ENCODE measurements at regions not wholly inside any gene's neighbourhood (a gene's known extent, or its start where the extent isn't known, plus 50 kb on each side); places are given as distances from the start of the nearest gene placed in this dataset.

DNA sequence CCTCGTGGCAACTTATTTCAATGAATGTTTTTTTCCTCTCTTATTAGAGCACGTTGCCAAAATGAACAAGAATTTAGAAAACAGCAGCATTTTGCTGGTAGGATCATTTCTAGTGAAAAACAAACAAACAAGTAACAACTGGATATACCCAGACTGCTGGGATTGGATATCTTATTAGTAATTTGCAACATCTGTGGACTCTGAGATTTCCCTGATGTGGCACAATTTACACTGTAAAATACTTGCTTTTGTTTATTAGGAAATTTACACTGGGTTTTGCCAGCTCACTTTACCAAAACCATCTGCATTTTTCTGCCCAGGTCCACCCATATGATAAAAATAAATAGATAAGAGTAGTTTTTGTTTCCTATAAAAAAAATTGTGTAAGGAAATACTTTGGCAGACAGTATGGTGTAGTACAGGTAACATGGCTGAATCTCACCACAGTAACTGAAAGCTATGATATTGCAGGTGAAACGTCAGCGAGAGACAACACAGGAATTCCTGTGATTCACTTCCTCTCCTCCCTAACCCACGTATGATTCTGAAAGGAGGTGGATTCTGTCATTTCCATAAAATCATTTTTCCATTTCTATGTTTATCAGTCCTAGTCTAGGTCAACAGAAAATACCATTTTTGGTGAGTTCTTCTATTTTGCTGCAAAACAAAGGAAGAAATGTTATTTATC lies 176.2 kb upstream of the NOVA1 start:
- no peak for DNase-seq

DNA sequence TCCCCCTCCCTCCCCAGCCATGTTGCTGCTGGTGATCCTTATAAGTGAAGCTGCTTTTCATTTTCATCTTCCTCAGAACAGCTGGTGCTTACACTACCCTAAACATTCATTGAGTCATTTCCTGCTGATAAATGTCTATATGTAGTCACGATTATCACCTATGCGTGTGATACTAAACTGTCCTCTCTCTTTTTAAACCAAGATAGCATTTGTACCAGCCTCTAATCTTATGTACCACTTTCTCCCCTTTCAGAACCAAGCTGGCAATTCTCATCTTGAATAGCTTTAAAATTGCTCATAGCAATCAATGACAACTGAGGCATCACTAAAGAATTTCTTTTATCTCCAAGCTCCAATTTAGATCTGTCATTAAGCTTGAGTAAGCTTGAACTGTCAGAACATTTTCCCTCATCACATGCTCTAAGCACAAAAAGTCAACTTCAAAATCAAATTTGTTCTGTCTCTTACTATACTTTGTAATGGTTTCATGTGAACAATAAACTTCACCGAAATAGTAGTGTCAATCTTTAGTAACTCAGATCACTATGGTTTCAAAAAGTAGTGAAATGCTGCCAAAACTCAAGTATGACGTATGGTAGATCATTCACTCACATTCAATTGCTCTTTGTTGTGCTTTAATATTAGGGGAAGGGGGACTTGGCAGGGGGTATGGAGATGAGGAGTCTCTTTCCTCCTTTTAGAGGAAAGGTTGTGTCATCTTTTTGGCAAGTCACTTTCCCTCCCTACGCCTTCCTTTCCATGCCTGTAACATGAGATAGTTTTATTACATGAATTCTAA lies 178.1 kb upstream of the NOVA1 start:
- DNase-seq, result no peak

- DNase-seq, result no peak
These were observed 193.4 kb upstream of the NOVA1 start for GRCh38 chr14:26791117-26791806.

- no peak for DNase-seq
These were observed 196.9 kb upstream of the NOVA1 start for GRCh38 chr14:26794731-26795130.

DNA sequence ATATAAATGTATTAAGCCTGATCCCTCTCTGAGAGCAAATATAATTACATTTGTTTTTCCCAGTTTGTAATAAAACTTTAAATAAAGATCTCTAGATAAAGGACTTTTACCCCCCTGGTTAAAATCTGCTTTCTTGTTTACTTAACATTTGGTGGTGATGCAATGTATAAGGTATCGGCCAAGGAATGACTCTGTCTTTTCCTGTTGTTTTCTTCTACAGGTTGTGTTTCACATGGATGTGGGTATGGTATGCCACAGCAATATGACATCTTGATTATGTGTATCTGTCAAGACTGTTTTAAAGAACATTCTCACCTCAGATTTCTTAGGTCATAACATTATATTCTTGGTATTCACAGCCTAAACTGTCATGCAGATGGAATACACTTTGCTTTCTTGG lies 210.6 kb upstream of the NOVA1 start:
- no peak for DNase-seq

DNA sequence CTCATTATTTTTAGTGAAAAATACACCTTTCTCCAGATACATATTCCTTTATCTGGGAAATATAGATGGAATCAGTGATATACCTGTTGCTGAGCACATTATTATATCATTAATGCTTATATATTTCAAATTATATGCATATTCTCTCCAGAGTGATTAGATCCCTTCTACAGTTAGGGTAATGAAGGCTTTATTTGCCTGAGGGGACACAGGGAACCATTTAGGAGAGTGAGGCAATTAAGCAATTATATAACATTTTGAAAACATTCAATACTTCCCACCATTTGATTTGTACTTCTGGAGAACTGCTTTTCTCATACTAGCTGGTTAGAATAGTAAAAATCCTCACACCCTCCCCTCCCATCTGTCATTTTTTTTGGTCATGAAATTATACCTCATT lies 212.8 kb upstream of the NOVA1 start:
- DNase-seq, result no peak

GRCh38 chr14:26811756-26812305 lies 214.0 kb upstream of the NOVA1 start:
- DNase-seq, result no peak

DNA sequence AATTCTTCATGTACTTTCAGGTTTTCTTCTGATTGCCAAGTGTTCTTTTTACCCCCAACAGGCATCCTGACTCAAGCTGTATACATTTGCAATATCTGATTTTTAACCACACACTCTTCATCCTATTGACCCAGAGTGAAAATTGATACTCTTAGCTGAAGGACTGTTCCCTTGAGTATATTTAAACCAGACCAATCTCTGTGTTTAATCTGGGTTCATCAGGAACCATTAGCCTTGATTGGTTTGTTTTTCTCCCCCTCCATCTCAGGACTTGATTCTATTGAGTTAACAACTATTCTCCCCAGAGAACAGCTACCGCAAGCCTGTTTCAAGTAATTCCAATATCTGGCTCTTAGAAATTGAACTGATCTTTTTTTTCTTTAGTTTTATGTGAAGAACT lies 222.3 kb upstream of the NOVA1 start:
- DNase-seq, result no peak

DNA sequence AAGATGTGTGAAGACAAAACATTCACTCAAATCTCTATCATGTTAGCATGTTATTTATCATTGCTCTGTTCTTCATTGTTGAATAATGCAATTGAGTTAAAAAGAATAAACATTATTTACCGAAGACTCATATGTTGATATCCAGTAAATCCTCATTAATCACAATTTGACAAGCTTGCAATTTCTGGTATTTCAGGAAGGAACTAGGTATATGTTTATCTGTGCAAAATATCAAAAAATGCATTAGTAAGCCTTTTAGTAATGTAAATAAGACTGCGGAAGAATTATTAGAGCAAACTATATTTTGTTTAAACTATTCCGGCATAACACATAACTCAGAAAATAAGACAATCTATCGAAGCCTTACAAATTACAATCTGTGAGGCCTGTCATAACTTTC lies 222.7 kb upstream of the NOVA1 start:
- DNase-seq, result no peak

DNA sequence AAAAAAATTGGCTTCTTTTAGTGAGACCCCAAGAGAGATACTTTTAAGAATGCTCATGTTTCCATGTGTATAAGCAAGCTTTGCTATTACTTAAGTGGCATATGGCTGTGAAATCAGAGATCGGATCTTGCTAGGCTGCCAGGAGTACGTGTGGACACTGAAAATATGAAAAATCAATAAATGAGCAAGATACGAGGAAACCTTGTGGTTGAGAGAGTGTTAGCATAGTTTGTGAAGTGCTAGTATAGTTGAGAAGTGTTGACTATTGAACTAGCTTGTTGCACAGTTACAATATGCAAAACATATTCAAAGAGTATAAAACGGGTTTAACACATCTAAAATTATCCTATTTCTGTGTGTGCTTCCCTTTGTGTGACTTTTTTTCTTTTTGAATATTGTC lies 230.9 kb upstream of the NOVA1 start:
- DNase-seq, result no peak

DNA sequence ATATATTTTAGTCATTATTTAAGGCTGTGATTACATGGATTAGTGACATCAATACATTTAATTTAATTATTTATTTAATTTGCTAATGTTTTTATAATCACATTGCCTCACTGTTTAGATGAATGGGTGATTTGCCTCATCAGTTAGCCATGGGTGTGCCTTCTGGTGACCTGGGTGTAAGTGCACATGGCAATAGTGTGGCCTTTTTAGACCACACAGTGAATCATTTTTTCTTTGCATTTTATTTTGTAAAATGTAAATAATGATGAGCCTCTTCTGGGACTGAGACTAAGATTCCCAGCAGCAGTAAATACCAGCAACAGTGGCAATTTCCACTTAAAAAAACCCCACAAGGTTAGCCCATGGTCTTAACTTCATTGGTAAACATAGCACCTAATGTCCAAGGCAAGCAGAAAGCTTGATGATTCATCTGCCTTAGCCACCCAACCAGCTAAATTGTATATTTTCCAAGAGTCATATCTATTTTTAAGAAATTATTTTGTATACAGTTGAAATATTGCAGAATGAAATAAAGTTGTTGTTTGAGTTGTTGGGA lies 235.9 kb upstream of the NOVA1 start:
- DNase-seq, result no peak

- DNase-seq, result no peak
These were observed 238.2 kb upstream of the NOVA1 start for GRCh38 chr14:26835979-26836570.

DNA sequence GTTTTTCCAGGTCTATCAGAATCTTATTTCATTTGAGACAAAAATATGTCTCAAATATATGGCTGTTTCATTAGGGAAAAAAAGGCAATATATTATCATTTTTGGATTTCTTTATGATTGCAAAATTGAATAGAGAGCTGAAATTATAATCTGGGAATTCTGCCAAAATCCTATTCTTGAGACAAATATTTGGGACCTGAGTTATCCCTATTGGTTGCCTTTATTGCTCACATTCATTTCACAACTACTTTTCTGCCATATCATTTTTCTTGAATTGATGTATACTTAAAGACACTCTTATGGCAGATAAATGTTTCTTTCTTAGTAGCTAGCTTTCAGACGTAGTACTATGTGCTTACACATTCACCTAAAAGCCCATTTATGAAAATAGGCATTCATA lies 241.6 kb upstream of the NOVA1 start:
- no peak for DNase-seq

DNA sequence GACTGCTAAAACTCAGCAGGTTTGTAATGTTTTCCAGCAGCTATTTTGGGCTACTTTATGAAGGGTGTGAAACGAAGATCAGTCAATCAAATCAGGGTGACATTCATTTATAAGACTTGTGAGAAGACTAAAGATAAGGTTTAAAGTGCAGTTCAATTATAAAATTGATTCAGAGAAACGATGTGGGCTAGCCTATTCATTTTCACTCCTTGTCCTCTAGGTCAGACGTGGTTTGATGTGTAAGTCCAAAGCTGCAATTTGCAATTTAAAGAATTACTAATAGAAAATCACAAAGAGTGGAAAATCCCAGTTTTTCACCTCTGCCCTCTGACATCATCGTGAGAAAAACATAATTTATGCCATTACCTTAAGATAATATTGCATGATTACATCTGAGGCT lies 243.5 kb upstream of the NOVA1 start:
- no peak for DNase-seq

GRCh38 chr14:26841920-26842741 lies 244.3 kb upstream of the NOVA1 start:
- DNase-seq, result no peak

GRCh38 chr14:26845151-26845818 lies 247.5 kb upstream of the NOVA1 start:
- DNase-seq, result no peak

- no peak for DNase-seq
These were observed 248.6 kb upstream of the NOVA1 start for GRCh38 chr14:26846388-26846787.

GRCh38 chr14:26849514-26849913 lies 251.7 kb upstream of the NOVA1 start:
- DNase-seq, result no peak

- no peak for DNase-seq
These were observed 254.0 kb upstream of the NOVA1 start for GRCh38 chr14:26851793-26852192.

DNA sequence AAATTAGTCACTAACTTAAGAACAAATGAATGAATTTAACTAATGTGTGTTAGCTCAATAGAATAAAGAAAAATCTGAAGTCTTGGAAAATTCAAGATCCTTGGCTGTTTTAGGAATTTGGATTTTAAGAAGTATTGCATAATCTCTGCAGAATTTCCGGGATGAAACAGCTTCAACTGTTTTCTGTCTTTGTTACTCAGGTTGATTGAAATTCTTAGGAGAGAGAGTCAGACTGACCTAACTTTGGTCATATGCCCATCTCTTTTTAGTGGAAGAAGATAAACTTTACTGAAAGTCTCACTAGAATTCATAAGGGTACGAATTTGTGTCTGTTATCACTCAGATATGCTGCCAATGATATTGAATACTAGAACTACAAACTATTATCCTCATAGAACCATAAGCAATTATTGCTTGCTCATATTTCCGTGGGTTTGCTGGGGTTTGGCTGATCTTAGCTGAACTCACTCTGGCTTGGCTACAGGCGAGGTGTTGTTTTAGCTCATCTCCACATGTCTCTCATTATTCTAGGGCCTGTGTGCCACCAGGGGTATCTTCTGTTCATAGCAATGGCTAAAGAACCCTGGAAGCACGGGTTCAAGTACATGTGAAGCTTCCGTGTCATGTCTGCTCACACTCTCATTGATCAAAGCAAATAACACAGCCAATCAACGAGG lies 257.4 kb upstream of the NOVA1 start:
- no peak for DNase-seq
